Panc1 (cell line): ENCODE measurements at regions not wholly inside any gene's neighbourhood (a gene's known extent, or its start where the extent isn't known, plus 50 kb on each side); places are given as distances from the start of the nearest gene placed in this dataset.

ENCODE experiments used
- ATAC-seq: fragments of 200-7000 bp; cut with Tn5 transposase; 2 replicates; pipeline ENCODE4 v1.9.1; 2020; ENCODE audit warnings: mild to moderate bottlenecking, moderate library complexity
- BruUV-seq: library from RNA; stranded (reverse); fragments of 400-500 nt; replicated peaks from 2 replicates; lab custom pipeline; 2021; lab: Mats Ljungman, UMichigan
- CTCF ChIA-PET: fragments of 300-600 bp; sonication (Branson Sonifier 250); formaldehyde crosslinking; loops from one replicate; lab custom pipeline; 2022; ENCODE audit warnings: antibody characterized with exemption; lab: Charles Lee
- POLR2A ChIA-PET: fragments of 300-600 bp; sonication (Branson Sonifier 250); formaldehyde crosslinking; loops from one replicate; lab custom pipeline; 2022; ENCODE audit warnings: antibody characterized with exemption; lab: Charles Lee
- DNase-seq: peaks from one replicate; pipeline ENCODE4 v3.0.0-alpha.2; 2010; ENCODE audit warnings: low read depth, low spot score
- H3K27ac ChIP-seq: 2 replicates; pipeline ENCODE4 v1.5.1; 2011; ENCODE audit warnings: mild to moderate bottlenecking, low read length, inconsistent platforms
- H3K27me3 ChIP-seq: fragments of 200-500 bp; sonication (Bioruptor generic); 2 replicates; pipeline ENCODE4 v1.6.0; 2014; ENCODE audit warnings: low read length, inconsistent platforms; ENCODE audit not compliant: control insufficient read depth, insufficient read depth
- H3K36me3 ChIP-seq: fragments of 200-500 bp; sonication (Bioruptor generic); 2 replicates; pipeline ENCODE4 v1.5.1; 2014; ENCODE audit warnings: inconsistent platforms, mild to moderate bottlenecking, low read length, moderate library complexity; ENCODE audit not compliant: control insufficient read depth, insufficient read depth
- H3K4me1 ChIP-seq: 2 replicates; pipeline ENCODE4 v1.5.1; 2011; ENCODE audit warnings: inconsistent platforms, mild to moderate bottlenecking, low read length, moderate library complexity; ENCODE audit not compliant: control insufficient read depth, insufficient read depth
- H3K4me3 ChIP-seq, 2 experiments: 2 replicates each; pipeline ENCODE4 v1.5.1; 2011 to 2012; ENCODE audit warnings: low read depth in 2 of 2, low read length in 2 of 2, mild to moderate bottlenecking in 2 of 2, inconsistent platforms in 1 of 2, moderate library complexity in 1 of 2
- H3K9me3 ChIP-seq: fragments of 200-500 bp; sonication (Bioruptor generic); 2 replicates; pipeline ENCODE4 v1.5.1; 2014; ENCODE audit warnings: low read depth, mild to moderate bottlenecking, inconsistent platforms, low read length, moderate library complexity; ENCODE audit not compliant: control insufficient read depth, insufficient read depth
- CTCF ChIP-seq: fragments of 450-650 bp; IDR thresholded peaks from 2 replicates; pipeline ENCODE4 v1.5.1; 2017; ENCODE audit warnings: mild to moderate bottlenecking
- POLR2AphosphoS5 ChIP-seq: IDR thresholded peaks from 2 replicates; pipeline ENCODE4 v1.6.1; 2012; ENCODE audit warnings: mild to moderate bottlenecking, low read depth, low read length, moderate library complexity
- REST ChIP-seq, 2 experiments: IDR thresholded peaks; 2 replicates each; pipeline ENCODE4 v1.6.1; 2011 to 2012; ENCODE audit warnings: low read depth in 2 of 2, control low read depth in 1 of 2, low read length in 1 of 2, mild to moderate bottlenecking in 1 of 2, moderate library complexity in 1 of 2; ENCODE audit not compliant: insufficient read depth in 1 of 2
- SIN3A ChIP-seq: IDR thresholded peaks from 2 replicates; pipeline ENCODE4 v1.6.1; 2012; ENCODE audit warnings: low read depth, mild to moderate bottlenecking, low read length, moderate library complexity, borderline replicate concordance; ENCODE audit not compliant: insufficient read depth
- TCF7L2 ChIP-seq: IDR thresholded peaks from 2 replicates; pipeline ENCODE4 v1.6.1; 2011; ENCODE audit warnings: mild to moderate bottlenecking, low read depth, low read length, inconsistent platforms
- in situ Hi-C: cut with HindIII; loops from 2 replicates; pipeline ENCODE4 v1.10.0; 2016; ENCODE audit warnings: low sequenced_read_pairs, low pct_unique_long_range_greater_than_20kb
- intact Hi-C: fragments of 100-400 bp; cut with micrococcal nuclease; formaldehyde crosslinking; loops from one replicate; pipeline ENCODE4 v1.10.0; 2022; ENCODE audit not compliant: unreplicated experiment

GRCh38 chr3:106214641-106215040 lies 345.8 kb upstream of the CBLB start:
- ChIA-PET CTCF (no interaction called here), POLR2A (no interaction called here)
- ATAC-seq (no peak), DNase-seq (no peak)
- Histone ChIP-seq H3K36me3 (no peaks in the 10 kb centered on the region), H3K27me3 (no peaks in the 10 kb centered on the region), H3K27ac (no peak overlapping the region), H3K4me1 (no peaks in the 10 kb centered on the region), H3K4me3 (no peak overlapping the region), H3K9me3 (no peaks in the 10 kb centered on the region)
- no TSS peak for BruUV-seq
- intact Hi-C loops (no loop called here), in situ Hi-C loops (no loop called here)
- TF ChIP-seq TCF7L2 (no peak), SIN3A (no peak), REST (IDR thresholded peaks at IDR 0.05; ENCODE audit: insufficient read depth in 1 of 2, low read depth in 2 of 2, low read length in 1 of 2) (no peak), POLR2AphosphoS5 (no peak), CTCF (no peak)

GRCh38 chr3:106215047-106215446 lies 346.2 kb upstream of the CBLB start:
- no peak overlapping the region for H3K4me3 ChIP-seq
- H3K27ac ChIP-seq = no peak overlapping the region
- no peaks in the 10 kb centered on the region for H3K27me3 ChIP-seq
- in situ Hi-C loops (no loop called here), intact Hi-C loops (no loop called here)
- no TSS peak for BruUV-seq
- ChIA-PET CTCF (no interaction called here), POLR2A (no interaction called here)
- TF ChIP-seq POLR2AphosphoS5 (no peak), CTCF (no peak), TCF7L2 (no peak), REST (IDR thresholded peaks at IDR 0.05; ENCODE audit: insufficient read depth in 1 of 2, low read depth in 2 of 2, low read length in 1 of 2) (no peak), SIN3A (no peak)
- H3K4me1 ChIP-seq = no peaks in the 10 kb centered on the region
- ATAC-seq = no peak
- DNase-seq = no peak
- no peaks in the 10 kb centered on the region for H3K36me3 ChIP-seq
- H3K9me3 ChIP-seq = no peaks in the 10 kb centered on the region
